ENCODE measurements at regions not wholly inside any gene's neighbourhood (a gene's known extent, or its start where the extent isn't known, plus 50 kb on each side); places are given as distances from the start of the nearest gene placed in this dataset.

- H3K27me3 ChIP-seq: no peaks in the 10 kb centered on the region
- H3K4me1 ChIP-seq (ENCODE audit: insufficient read depth): no peaks in the 10 kb centered on the region
- H2AFZ ChIP-seq: no peak overlapping the region
- no peaks in the 10 kb centered on the region for H4K20me1 ChIP-seq (ENCODE audit: insufficient read depth, poor library complexity, severe bottlenecking)
- H3K4me3 ChIP-seq: no peak overlapping the region
- no peaks in the 10 kb centered on the region for H3K79me2 ChIP-seq
- H3K9me3 ChIP-seq (ENCODE audit: low read depth): no peaks in the 10 kb centered on the region
- H3K27ac ChIP-seq: no peak overlapping the region
- DNase-seq (ENCODE audit: low spot score): no peak
- H3K36me3 ChIP-seq (replicated peaks; ENCODE audit: insufficient read depth, low read depth): no peaks in the 10 kb centered on the region
- no peaks in the 10 kb centered on the region for H3K9me2 ChIP-seq (replicated peaks; ENCODE audit: insufficient read depth)
- 88% methylated on average over 7 of the region's 7 CpGs for whole genome bisulfite sequencing (ENCODE audit: low lambda C conversion rate, missing lambda C conversion rate)
- H3K4me2 ChIP-seq: no peak overlapping the region
- TF ChIP-seq EZH2 (IDR thresholded peaks at IDR 0.05; ENCODE audit: borderline replicate concordance) (no peak), CTCF (IDR thresholded peaks at IDR 0.05; ENCODE audit: poor library complexity) (no peak), EZH2phosphoT487 (IDR thresholded peaks at IDR 0.05; ENCODE audit: low read depth, severe bottlenecking, unreplicated experiment) (no peak)
These were observed 1173.3 kb downstream of the GATA3 start for GRCh38 chr10:9227679-9228365.

GRCh38 chr10:9228771-9229170 is 1174.3 kb downstream of the GATA3 start:
- H3K4me3 ChIP-seq: no peak overlapping the region
- no peaks in the 10 kb centered on the region for H3K36me3 ChIP-seq (replicated peaks; ENCODE audit: insufficient read depth, low read depth)
- TF ChIP-seq EZH2phosphoT487 (IDR thresholded peaks at IDR 0.05; ENCODE audit: low read depth, severe bottlenecking, unreplicated experiment) (no peak), CTCF (IDR thresholded peaks at IDR 0.05; ENCODE audit: poor library complexity) (no peak), EZH2 (IDR thresholded peaks at IDR 0.05; ENCODE audit: borderline replicate concordance) (no peak)
- no peak overlapping the region for H3K4me2 ChIP-seq
- no peaks in the 10 kb centered on the region for H3K27me3 ChIP-seq
- 96% methylated on average over 1 of the region's 1 CpG for WGBS (ENCODE audit: low lambda C conversion rate, missing lambda C conversion rate)
- H4K20me1 ChIP-seq (ENCODE audit: insufficient read depth, poor library complexity, severe bottlenecking): no peaks in the 10 kb centered on the region
- H3K9me2 ChIP-seq (replicated peaks; ENCODE audit: insufficient read depth): no peaks in the 10 kb centered on the region
- H3K79me2 ChIP-seq: no peaks in the 10 kb centered on the region
- no peaks in the 10 kb centered on the region for H3K9me3 ChIP-seq (ENCODE audit: low read depth)
- H2AFZ ChIP-seq: no peak overlapping the region
- no peak overlapping the region for H3K27ac ChIP-seq
- DNase-seq (ENCODE audit: low spot score): no peak
- H3K4me1 ChIP-seq (ENCODE audit: insufficient read depth): no peaks in the 10 kb centered on the region

- Histone ChIP-seq H3K4me3 (no peak overlapping the region), H3K9me2 (replicated peaks; ENCODE audit: insufficient read depth) (no peaks in the 10 kb centered on the region), H3K4me2 (no peak overlapping the region), H3K27ac (no peak overlapping the region), H3K36me3 (replicated peaks; ENCODE audit: insufficient read depth, low read depth) (no peaks in the 10 kb centered on the region), H3K79me2 (no peaks in the 10 kb centered on the region), H3K4me1 (ENCODE audit: insufficient read depth) (no peaks in the 10 kb centered on the region), H2AFZ (no peak overlapping the region), H3K9me3 (ENCODE audit: low read depth) (no peaks in the 10 kb centered on the region), H3K27me3 (no peaks in the 10 kb centered on the region), H4K20me1 (ENCODE audit: insufficient read depth, poor library complexity, severe bottlenecking) (no peaks in the 10 kb centered on the region)
- no peak for DNase-seq (ENCODE audit: low spot score)
- 82% methylated on average over 10 of the region's 10 CpGs for WGBS (ENCODE audit: low lambda C conversion rate, missing lambda C conversion rate)
- TF ChIP-seq EZH2 (IDR thresholded peaks at IDR 0.05; ENCODE audit: borderline replicate concordance) (no peak), CTCF (IDR thresholded peaks at IDR 0.05; ENCODE audit: poor library complexity) (no peak), EZH2phosphoT487 (IDR thresholded peaks at IDR 0.05; ENCODE audit: low read depth, severe bottlenecking, unreplicated experiment) (no peak)
These were observed 1175.3 kb downstream of the GATA3 start for GRCh38 chr10:9229702-9230244.
